Spleen (tissue), 7 donors: ENCODE measurements at regions not wholly inside any gene's neighbourhood (a gene's known extent, or its start where the extent isn't known, plus 50 kb on each side); places are given as distances from the start of the nearest gene placed in this dataset.

ENCODE experiments used
- POLR2AphosphoS5 ChIP-seq, 3 donors: sonication (generic); formaldehyde crosslinking; IDR thresholded peaks; one replicate each; pipeline ENCODE4 v1.5.1; 2017; ENCODE audit warnings: antibody characterized with exemption in 3 of 3
- TF ChIP-seq, protein P1 (sequence below), 11 experiments: fragments of 200-600 bp in 7 of 11; fragments of 450-650 bp in 4 of 11; sonication (generic) in 4 of 11; IDR thresholded peaks in 8 of 11; conservative IDR thresholded peaks in 3 of 11; 1 replicate in 7 of 11; 2 replicates in 4 of 11; pipeline versions ENCODE4 v1.4.0 to v1.8.0; 2016 to 2021; ENCODE audit warnings: antibody characterized with exemption in 11 of 11, inconsistent platforms in 4 of 11, mild to moderate bottlenecking in 1 of 11
- donor health status: DM: no; HTN: no; CAD: no; lungs with moderate emphysema.
- donor health status: DM: no; HTN: no; CAD: no.
- donor health status: DM: no; HTN: no; CAD: no.

DNA sequence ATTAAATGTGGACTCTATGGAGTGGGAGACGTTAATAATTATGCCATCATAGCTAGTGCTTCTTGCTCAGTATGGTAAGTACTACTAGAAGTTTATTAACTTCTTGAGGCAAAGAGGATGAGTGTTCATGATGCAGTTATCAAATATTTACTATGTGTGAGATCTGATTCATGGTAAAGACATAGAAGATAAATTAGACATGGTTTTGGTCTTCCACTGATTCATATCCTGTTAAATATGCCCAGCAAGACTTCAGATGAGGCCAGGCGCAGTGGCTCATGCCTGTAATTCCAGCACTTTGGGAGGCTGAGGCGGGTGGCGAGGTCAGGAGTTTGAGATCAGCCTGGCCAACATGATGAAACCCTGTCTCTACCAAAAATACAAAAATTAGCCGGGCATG is 547.1 kb upstream of the ANKRD30A start:
- TF ChIP-seq, protein P1, sequence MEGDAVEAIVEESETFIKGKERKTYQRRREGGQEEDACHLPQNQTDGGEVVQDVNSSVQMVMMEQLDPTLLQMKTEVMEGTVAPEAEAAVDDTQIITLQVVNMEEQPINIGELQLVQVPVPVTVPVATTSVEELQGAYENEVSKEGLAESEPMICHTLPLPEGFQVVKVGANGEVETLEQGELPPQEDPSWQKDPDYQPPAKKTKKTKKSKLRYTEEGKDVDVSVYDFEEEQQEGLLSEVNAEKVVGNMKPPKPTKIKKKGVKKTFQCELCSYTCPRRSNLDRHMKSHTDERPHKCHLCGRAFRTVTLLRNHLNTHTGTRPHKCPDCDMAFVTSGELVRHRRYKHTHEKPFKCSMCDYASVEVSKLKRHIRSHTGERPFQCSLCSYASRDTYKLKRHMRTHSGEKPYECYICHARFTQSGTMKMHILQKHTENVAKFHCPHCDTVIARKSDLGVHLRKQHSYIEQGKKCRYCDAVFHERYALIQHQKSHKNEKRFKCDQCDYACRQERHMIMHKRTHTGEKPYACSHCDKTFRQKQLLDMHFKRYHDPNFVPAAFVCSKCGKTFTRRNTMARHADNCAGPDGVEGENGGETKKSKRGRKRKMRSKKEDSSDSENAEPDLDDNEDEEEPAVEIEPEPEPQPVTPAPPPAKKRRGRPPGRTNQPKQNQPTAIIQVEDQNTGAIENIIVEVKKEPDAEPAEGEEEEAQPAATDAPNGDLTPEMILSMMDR (IDR thresholded peaks at IDR 0.05 in 8 of 11, conservative IDR thresholded peaks at IDR 0.05 in 3 of 11) = no peak
- TF ChIP-seq POLR2AphosphoS5 (IDR thresholded peaks at IDR 0.05) = no peak
